ENCODE measurements at regions not wholly inside any gene's neighbourhood (a gene's known extent, or its start where the extent isn't known, plus 50 kb on each side); places are given as distances from the start of the nearest gene placed in this dataset.

DNA sequence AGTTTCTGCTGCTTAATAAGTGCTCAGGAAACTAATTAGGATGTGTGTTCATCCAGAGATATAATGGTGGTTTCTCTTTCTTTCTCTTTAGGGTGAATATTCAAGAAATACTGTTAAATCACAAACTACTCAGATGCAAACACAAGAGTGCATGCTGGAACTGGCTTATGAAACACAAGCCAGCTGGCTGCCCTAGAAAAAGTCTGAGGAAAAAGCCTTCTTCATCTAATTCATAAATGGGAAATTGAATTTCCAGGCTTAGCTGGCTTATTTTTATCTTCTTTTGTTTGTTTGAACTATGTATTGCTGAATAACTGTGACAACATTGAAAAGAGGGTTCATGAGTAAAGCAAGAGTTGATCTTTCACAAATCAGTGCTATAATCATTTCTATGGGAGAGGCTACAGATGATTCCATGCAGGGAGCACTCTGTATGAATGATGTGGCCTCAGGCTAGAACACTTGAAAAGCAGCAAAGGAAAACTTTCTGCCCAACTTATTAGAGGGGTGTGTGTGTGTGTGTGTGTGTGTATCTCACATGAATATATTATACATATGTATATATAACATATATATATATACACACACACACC is 69.8 kb upstream of the SCEL start:
- H3K9me2 ChIP-seq = no peaks in the 10 kb centered on the region
- no peak overlapping the region for H3K4me2 ChIP-seq
- no peaks in the 10 kb centered on the region for H3K79me2 ChIP-seq (ENCODE audit: insufficient read depth)
- ChIA-PET POLR2A (no interaction called here), CTCF (interaction anchor here (4.3 kb wide), 1 partner anchor 13 kb away, joined by 34 read pairs; no protein-coding TSS in a partner anchor)
- DNase-seq = no peak
- no peak overlapping the region for H3K9ac ChIP-seq
- H3K27ac ChIP-seq (ENCODE audit: low read depth in 2 of 2, low read length in 1 of 2) = no peak overlapping the region
- H3K9me3 ChIP-seq = no peaks in the 10 kb centered on the region
- H2AFZ ChIP-seq (ENCODE audit: low read depth) = no peak overlapping the region
- H4K20me1 ChIP-seq (ENCODE audit: insufficient read depth) = no peaks in the 10 kb centered on the region
- H3K27me3 ChIP-seq (ENCODE audit: insufficient read depth) = no peaks in the 10 kb centered on the region
- no peaks in the 10 kb centered on the region for H3F3A ChIP-seq (replicated peaks; ENCODE audit: insufficient read depth)
- H3K4me1 ChIP-seq (ENCODE audit: control insufficient read depth in 1 of 2, insufficient read depth in 2 of 2, low read depth in 1 of 2, low read length in 1 of 2) = no peaks in the 10 kb centered on the region
- no peak overlapping the region for H3K4me3 ChIP-seq (ENCODE audit: low read depth in 2 of 2, low read length in 1 of 2)
- no peaks in the 10 kb centered on the region for H3K36me3 ChIP-seq (replicated peaks in 1 of 2; ENCODE audit: control insufficient read depth in 1 of 2, insufficient read depth in 2 of 2, low read length in 1 of 2)
- TF ChIP-seq USF2 (IDR thresholded peaks at IDR 0.05; ENCODE audit: borderline replicate concordance, low read depth, low read length) = no peak
- no peak for TF ChIP-seq RXRA (IDR thresholded peaks at IDR 0.05; ENCODE audit: borderline replicate concordance, low read depth)
- TF ChIP-seq, protein P1, sequence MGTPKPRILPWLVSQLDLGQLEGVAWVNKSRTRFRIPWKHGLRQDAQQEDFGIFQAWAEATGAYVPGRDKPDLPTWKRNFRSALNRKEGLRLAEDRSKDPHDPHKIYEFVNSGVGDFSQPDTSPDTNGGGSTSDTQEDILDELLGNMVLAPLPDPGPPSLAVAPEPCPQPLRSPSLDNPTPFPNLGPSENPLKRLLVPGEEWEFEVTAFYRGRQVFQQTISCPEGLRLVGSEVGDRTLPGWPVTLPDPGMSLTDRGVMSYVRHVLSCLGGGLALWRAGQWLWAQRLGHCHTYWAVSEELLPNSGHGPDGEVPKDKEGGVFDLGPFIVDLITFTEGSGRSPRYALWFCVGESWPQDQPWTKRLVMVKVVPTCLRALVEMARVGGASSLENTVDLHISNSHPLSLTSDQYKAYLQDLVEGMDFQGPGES (IDR thresholded peaks at IDR 0.05; ENCODE audit: low read depth, low read length) = no peak
- no peak for TF ChIP-seq NRF1 (IDR thresholded peaks at IDR 0.05; ENCODE audit: low read depth, low read length)
- TF ChIP-seq TEAD4 (IDR thresholded peaks at IDR 0.05; ENCODE audit: borderline replicate concordance, insufficient read depth) = no peak
- no peak for TF ChIP-seq RAD21 (IDR thresholded peaks at IDR 0.05; ENCODE audit: low read length)
- TF ChIP-seq, protein P2, sequence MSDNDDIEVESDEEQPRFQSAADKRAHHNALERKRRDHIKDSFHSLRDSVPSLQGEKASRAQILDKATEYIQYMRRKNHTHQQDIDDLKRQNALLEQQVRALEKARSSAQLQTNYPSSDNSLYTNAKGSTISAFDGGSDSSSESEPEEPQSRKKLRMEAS (IDR thresholded peaks at IDR 0.05; ENCODE audit: low read depth) = no peak
- no peak for TF ChIP-seq ZBTB33 (IDR thresholded peaks at IDR 0.05; ENCODE audit: borderline replicate concordance, low read depth)
- no peak for TF ChIP-seq FOSL2 (IDR thresholded peaks at IDR 0.05; ENCODE audit: borderline replicate concordance, low read depth)

- 72% methylated on average over 2 of the region's 2 CpGs for WGBS (ENCODE audit: low lambda C conversion rate)
- POLR2A ChIA-PET = no interaction called here
- no peaks in the 10 kb centered on the region; a peak in 1 of 4 replicates for H3K4me1 ChIP-seq (ENCODE audit: control insufficient read depth in 1 of 2, insufficient read depth in 2 of 2, low read depth in 1 of 2, low read length in 1 of 2)
- no peaks in the 10 kb centered on the region for H3K27me3 ChIP-seq (ENCODE audit: insufficient read depth)
- no peak for DNase-seq
- H2AFZ ChIP-seq (ENCODE audit: low read depth) = no peak overlapping the region
- H3K9ac ChIP-seq = no peak overlapping the region
- no peak overlapping the region for H3K4me3 ChIP-seq (ENCODE audit: low read depth in 2 of 2, low read length in 1 of 2)
- H3K9me2 ChIP-seq = no peaks in the 10 kb centered on the region
- H3K79me2 ChIP-seq (ENCODE audit: insufficient read depth) = no peaks in the 10 kb centered on the region
- no peaks in the 10 kb centered on the region for H3F3A ChIP-seq (replicated peaks; ENCODE audit: insufficient read depth)
- CTCF ChIA-PET = interaction anchor here (4.1 kb wide), 1 partner anchor 17 kb away, joined by 20 read pairs; no protein-coding TSS in a partner anchor
- TF ChIP-seq PBX3 (IDR thresholded peaks at IDR 0.05) (no peak), GABPA (IDR thresholded peaks at IDR 0.05; ENCODE audit: low read depth) (no peak), ELF1 (IDR thresholded peaks at IDR 0.05) (no peak), SIN3A (IDR thresholded peaks at IDR 0.05; ENCODE audit: borderline replicate concordance, low read depth, low read length) (no peak), REST (IDR thresholded peaks at IDR 0.05; ENCODE audit: low read depth, low read length) (no peak), FOXM1 (IDR thresholded peaks at IDR 0.05; ENCODE audit: low read depth) (no peak)
- no peak overlapping the region for H3K27ac ChIP-seq (ENCODE audit: low read depth in 2 of 2, low read length in 1 of 2)
- H3K4me2 ChIP-seq = no peak overlapping the region
- no peaks in the 10 kb centered on the region for H3K36me3 ChIP-seq (replicated peaks in 1 of 2; ENCODE audit: control insufficient read depth in 1 of 2, insufficient read depth in 2 of 2, low read length in 1 of 2)
- no peaks in the 10 kb centered on the region for H4K20me1 ChIP-seq (ENCODE audit: insufficient read depth)
- H3K9me3 ChIP-seq = no peaks in the 10 kb centered on the region
Observed at GRCh38 chr13:77460195-77460594, 75.3 kb upstream of the SCEL start.
